ENCODE measurements at regions not wholly inside any gene's neighbourhood (a gene's known extent, or its start where the extent isn't known, plus 50 kb on each side); places are given as distances from the start of the nearest gene placed in this dataset.
A peak's percentile ranks its signal among the peaks of the same experiment; 100 is the strongest.

GRCh38 chr2:212831671-212832199 lies 293.1 kb upstream of the ERBB4 start:
- H3K4me3 ChIP-seq (ENCODE audit: low read depth in 2 of 2, low read length in 1 of 2): no peak overlapping the region
- ChIA-PET CTCF (interaction anchor here (0.8 kb wide), 1 partner anchor 185 kb away, joined by 3 read pairs; no protein-coding TSS in a partner anchor), POLR2A (no interaction called here)
- no peaks in the 10 kb centered on the region for H3K9me2 ChIP-seq
- H4K20me1 ChIP-seq (ENCODE audit: insufficient read depth): no peaks in the 10 kb centered on the region
- no peak overlapping the region for H3K9ac ChIP-seq
- no peak overlapping the region for H3K27ac ChIP-seq (ENCODE audit: low read depth in 2 of 2, low read length in 1 of 2)
- no peaks in the 10 kb centered on the region for H3K79me2 ChIP-seq (ENCODE audit: insufficient read depth)
- no peaks in the 10 kb centered on the region for H3K36me3 ChIP-seq (replicated peaks in 1 of 2; ENCODE audit: control insufficient read depth in 1 of 2, insufficient read depth in 2 of 2, low read length in 1 of 2)
- 89% methylated on average over 36 of the region's 50 CpGs for WGBS (ENCODE audit: low lambda C conversion rate)
- DNase-seq: peak; percentile 8
- no peaks in the 10 kb centered on the region for H3K9me3 ChIP-seq
- H3F3A ChIP-seq (replicated peaks; ENCODE audit: insufficient read depth): no peaks in the 10 kb centered on the region
- H2AFZ ChIP-seq (ENCODE audit: low read depth): no peak overlapping the region
- no peaks in the 10 kb centered on the region for H3K4me1 ChIP-seq (ENCODE audit: control insufficient read depth in 1 of 2, insufficient read depth in 2 of 2, low read depth in 1 of 2, low read length in 1 of 2)
- TF ChIP-seq, protein P1, sequence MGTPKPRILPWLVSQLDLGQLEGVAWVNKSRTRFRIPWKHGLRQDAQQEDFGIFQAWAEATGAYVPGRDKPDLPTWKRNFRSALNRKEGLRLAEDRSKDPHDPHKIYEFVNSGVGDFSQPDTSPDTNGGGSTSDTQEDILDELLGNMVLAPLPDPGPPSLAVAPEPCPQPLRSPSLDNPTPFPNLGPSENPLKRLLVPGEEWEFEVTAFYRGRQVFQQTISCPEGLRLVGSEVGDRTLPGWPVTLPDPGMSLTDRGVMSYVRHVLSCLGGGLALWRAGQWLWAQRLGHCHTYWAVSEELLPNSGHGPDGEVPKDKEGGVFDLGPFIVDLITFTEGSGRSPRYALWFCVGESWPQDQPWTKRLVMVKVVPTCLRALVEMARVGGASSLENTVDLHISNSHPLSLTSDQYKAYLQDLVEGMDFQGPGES (IDR thresholded peaks at IDR 0.05; ENCODE audit: low read depth, low read length): no peak
- TF ChIP-seq JUND (IDR thresholded peaks at IDR 0.05) (no peak), EZH2phosphoT487 (IDR thresholded peaks at IDR 0.05; ENCODE audit: borderline replicate concordance, low read depth) (no peak), GATA2 (CRISPR knock-in tag; IDR thresholded peaks at IDR 0.05) (no peak), RAD21 (IDR thresholded peaks at IDR 0.05; ENCODE audit: low read length) (no peak), FOXJ3 (CRISPR knock-in tag; IDR thresholded peaks at IDR 0.05) (no peak), RCOR1 (IDR thresholded peaks at IDR 0.05; ENCODE audit: low read length) (no peak), FOSL2 (IDR thresholded peaks at IDR 0.05; ENCODE audit: borderline replicate concordance, low read depth) (no peak), MEF2A (IDR thresholded peaks at IDR 0.05; ENCODE audit: borderline replicate concordance, low read depth) (no peak)
- TF ChIP-seq, protein P2, sequence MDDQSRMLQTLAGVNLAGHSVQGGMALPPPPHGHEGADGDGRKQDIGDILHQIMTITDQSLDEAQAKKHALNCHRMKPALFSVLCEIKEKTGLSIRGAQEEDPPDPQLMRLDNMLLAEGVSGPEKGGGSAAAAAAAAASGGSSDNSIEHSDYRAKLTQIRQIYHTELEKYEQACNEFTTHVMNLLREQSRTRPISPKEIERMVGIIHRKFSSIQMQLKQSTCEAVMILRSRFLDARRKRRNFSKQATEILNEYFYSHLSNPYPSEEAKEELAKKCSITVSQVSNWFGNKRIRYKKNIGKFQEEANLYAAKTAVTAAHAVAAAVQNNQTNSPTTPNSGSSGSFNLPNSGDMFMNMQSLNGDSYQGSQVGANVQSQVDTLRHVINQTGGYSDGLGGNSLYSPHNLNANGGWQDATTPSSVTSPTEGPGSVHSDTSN (IDR thresholded peaks at IDR 0.05): no peak
- no peaks in the 10 kb centered on the region for H3K27me3 ChIP-seq (ENCODE audit: insufficient read depth)
- no peak overlapping the region for H3K4me2 ChIP-seq

GRCh38 chr2:212816267-212816666 lies 277.7 kb upstream of the ERBB4 start:
- H3K4me2 ChIP-seq: no peak overlapping the region
- H3K27me3 ChIP-seq (ENCODE audit: insufficient read depth): no peaks in the 10 kb centered on the region
- ChIA-PET POLR2A (no interaction called here), CTCF (no interaction called here)
- no peaks in the 10 kb centered on the region for H3K36me3 ChIP-seq (replicated peaks in 1 of 2; ENCODE audit: control insufficient read depth in 1 of 2, insufficient read depth in 2 of 2, low read length in 1 of 2)
- no peak for TF ChIP-seq ZBTB33 (IDR thresholded peaks at IDR 0.05; ENCODE audit: borderline replicate concordance, low read depth)
- H3K27ac ChIP-seq (ENCODE audit: low read depth in 2 of 2, low read length in 1 of 2): no peak overlapping the region
- no peak overlapping the region for H3K9ac ChIP-seq
- no peak overlapping the region for H3K4me3 ChIP-seq (ENCODE audit: low read depth in 2 of 2, low read length in 1 of 2)
- no peaks in the 10 kb centered on the region for H3K9me3 ChIP-seq
- no peaks in the 10 kb centered on the region for H4K20me1 ChIP-seq (ENCODE audit: insufficient read depth)
- H3K79me2 ChIP-seq (ENCODE audit: insufficient read depth): no peaks in the 10 kb centered on the region
- WGBS (ENCODE audit: low lambda C conversion rate): 77% methylated on average over 2 of the region's 2 CpGs
- H3K9me2 ChIP-seq: no peaks in the 10 kb centered on the region
- H3K4me1 ChIP-seq (ENCODE audit: control insufficient read depth in 1 of 2, insufficient read depth in 2 of 2, low read depth in 1 of 2, low read length in 1 of 2): no peaks in the 10 kb centered on the region
- no peaks in the 10 kb centered on the region for H3F3A ChIP-seq (replicated peaks; ENCODE audit: insufficient read depth)
- DNase-seq: no peak
- no peak overlapping the region for H2AFZ ChIP-seq (ENCODE audit: low read depth)
